Stromal cell of bone marrow (primary cell): ENCODE measurements at regions not wholly inside any gene's neighbourhood (a gene's known extent, or its start where the extent isn't known, plus 50 kb on each side); places are given as distances from the start of the nearest gene placed in this dataset.
A peak's percentile ranks its signal among the peaks of the same experiment; 100 is the strongest.

Experiments
- DNase-seq: peaks from one replicate; pipeline ENCODE4 v3.0.0-alpha.2; 2012; ENCODE audit warnings: low read depth

DNA sequence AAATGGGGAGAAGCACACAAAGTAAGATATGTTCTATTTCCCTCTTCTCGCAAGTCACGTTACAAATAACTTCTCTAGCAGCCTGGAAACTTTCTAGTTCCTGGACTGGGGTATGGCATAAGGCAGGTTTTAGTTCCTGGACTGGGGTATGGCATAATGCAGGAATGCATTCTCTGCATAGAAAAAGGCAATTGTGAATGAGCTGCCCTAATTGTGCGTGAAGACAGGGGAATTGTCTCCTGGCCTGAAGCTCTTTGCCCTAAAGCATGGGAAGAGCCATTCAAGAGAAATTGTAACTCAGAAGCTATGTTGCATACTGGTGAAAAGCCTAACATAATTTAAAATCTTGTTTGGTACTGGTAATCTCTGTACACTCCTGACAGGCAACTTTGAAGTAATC, 54.3 kb upstream of the CBLB start:
- no peak for DNase-seq

DNA sequence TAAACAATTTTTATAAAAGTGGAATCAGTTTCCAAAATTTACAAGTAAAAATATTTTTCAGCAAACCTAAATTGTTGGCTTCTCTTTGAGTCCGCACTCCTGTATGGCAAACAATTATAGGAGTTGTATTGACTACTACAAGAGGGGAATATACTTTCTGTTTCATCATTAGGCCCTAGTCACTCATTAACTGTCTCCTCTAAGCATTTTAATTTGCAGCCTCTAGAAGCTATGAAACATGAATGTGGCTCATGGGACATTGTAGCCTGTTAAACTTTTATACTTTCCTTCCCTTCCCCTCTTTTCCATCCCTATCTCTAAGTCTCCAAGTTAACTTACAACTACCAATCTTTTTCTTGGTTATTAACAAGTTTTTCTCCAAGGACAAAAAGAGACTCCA, 58.9 kb upstream of the CBLB start:
- no peak for DNase-seq

DNA sequence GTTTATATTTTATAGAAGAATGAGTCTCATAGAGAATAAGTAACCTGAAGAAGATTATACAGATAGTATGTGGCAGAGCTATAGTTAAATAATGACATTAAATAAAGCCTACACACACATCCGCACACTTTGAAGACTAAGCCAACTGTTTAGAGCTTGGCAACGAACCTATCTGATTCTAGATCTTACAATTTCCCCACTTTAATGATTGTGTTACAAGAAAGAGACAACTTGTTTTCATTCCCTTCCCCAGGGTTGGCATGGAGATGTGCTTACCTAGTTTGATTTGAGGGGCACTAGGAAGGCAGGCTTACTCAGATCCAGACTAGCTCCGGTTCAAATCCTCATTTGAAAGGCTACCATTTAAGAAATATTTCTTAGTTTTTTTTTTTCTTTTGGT, 61.9 kb upstream of the CBLB start:
- no peak for DNase-seq

DNA sequence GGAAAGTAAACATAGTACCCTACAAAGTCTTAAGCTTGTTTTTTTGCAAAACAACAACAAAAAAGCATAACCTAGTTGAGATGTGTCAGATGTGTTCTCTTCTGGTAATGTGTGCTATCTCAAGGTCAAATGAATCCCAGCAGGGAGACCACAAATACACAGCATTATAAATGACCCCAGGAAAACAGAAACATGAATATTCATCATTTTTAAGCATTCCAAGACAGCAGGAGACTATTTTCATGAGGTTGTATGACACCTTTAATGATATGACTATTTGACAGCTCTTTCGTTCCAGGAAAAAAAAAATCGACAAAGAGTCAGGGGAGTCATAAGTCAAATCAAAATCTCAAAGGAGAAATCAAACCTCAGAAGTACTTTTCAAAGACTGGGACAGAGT, 62.7 kb upstream of the CBLB start:
- DNase-seq = no peak

DNA sequence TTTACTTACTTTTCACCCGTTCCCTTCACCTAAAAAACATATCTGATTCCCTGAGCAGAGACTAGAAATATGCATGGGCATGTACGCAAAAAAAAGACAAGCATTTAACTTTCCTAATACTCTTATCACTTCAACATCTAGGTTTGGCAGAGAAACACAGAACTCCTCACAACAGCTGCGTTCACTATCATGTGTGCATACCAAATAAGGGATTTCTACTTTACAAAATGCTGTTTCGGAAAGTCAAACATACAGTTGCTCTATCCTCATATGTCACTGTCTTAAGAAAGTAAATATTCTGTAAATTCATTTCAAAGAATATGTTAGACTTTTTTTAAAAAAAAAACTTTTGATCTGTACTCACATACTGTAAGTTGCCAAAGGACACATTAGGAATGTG, 65.1 kb upstream of the CBLB start:
- DNase-seq = no peak

DNA sequence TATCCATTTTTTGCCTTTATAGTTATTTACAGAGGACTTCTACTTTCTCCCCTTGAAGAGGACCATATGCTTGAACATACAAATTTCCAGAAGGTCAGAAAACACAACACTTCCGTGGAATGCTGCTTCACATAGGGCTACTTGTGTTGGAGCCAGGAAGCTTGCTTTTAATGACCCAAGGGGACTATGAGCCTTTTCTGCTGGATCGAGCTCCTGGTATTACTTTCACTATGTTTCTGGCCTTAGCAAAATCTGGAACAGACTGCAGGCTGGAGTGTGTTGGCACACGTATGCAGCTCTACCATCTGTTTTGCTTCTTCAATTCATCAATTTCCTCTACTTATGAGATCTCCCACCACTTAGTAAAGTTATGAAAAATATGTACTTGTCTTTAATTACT, 69.3 kb upstream of the CBLB start:
- peak; percentile 82 for DNase-seq

DNA sequence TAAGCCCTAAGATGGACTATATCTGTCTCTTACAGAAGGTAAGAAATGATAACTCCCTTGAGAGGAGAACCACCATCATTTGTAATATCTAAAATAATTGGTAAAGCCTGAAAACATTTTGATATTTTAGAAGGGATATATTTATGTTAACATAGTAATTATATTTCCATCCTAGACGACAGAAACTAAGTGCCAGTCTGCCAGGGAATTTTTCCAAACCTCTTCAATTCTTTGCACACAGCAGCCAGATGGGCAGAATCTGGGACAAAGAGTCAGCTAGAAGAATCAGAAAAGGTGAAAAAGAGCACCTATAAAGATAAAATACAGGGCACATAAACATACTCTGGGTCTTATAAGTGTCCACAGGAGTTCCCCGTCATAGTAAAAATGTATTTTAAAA, 70.0 kb upstream of the CBLB start:
- DNase-seq = no peak

DNA sequence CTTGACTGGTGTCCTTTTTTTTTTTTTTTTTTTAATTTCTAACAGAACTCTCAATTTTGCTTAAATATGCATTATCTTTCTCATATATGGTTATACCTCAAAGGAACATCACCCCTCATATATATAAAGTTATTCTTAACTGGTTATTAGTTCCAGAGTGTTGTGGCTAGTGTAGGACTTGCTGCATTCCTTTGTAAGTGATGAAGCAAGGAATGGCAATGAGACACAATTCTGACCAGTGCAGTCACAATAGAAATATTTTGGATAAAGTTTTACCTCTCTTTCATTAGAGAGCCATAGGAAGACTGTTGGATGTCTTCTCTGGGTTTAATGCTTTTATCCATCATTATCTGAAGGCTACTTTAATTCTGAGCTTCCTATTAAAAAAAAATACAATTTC, 75.5 kb upstream of the CBLB start:
- DNase-seq = no peak

DNA sequence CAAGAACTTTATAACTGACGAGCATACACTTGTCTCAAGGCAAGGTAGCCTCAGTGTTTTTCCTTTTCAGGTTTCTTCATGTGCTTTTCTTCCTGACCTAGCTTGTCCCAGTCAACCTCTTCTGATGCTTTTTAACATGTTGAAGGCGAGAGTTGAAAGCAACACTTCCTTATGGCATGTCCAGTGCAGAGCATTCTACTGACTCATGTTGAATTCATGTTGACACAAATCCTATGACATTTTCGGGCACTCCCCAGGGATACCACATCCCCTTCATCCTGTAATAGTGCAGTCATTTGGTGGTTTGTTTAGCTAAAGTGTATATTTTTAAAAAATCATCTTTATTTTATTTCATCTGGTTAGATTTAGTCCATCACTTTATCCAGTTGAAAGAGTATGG, 75.9 kb upstream of the CBLB start:
- DNase-seq = peak; percentile 49

DNA sequence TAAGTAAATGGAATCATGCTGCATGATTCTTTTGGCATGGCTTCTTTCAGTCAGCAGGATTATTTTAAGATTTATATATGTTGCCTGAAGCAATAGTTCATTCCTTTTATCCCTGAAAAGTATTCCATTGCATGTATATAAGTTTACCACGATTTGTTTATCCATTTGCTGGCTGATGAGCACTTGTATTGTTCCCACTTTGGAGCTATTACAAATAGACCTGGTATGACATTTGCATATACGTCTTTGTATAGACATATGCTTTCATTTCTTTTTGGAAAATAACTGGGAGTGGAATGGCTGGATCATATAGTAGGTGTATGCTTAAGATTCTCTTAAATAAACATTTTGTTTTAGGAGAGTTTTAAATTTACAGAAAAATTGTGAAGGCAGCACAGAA, 79.3 kb upstream of the CBLB start:
- no peak for DNase-seq

DNA sequence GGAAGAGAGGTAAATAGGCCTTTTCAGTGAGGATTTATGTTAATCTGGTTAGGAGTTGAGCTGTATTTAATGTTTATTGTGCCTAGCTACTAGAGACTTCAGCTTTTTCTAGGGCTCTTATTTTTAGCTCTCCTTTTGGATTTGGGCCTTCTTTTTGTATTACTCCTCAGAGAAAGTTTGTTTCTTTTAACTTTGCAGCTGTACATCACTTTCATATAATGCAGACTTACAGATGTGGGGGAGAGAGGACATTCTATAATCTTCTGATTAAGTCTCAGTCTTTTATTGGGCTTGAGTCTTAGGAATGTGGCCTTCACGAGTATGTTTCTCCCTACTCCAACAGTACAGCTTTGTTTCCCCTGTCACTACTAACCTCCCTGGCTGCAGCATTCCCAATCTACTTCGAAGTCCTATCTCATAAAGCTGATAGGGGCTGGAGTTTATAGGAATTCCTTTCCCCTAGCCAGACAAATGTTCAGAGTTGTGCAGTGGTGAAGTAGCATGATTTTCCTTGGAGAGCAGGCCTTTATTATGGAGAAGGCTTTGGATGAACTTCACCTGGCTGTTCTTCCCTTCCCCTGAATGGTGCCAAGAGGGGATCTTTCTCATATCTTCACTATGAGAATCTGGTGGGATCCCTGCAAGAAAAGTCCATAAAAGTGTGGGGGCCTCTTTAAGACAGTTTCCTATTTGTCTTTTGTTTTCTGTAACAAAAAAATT, 82.2 kb upstream of the CBLB start:
- DNase-seq = no peak

DNA sequence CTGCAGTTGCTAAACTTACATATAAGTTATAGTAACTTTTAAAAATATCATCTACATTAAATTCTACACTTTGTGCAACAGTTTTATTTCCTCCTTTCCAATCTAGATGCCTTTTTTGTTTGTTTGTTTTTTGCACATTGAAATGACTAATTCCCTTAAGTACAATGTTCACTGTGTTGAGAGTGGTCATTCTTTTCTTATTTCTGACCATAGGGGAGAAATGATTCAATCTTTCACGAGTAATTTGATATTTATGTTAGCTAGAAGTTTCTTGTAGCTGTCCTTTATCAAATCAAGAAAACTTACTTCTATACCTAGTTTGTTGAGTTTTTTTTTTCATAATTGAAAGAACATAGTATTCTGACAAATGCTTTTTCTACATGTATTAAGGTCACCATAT, 85.0 kb upstream of the CBLB start:
- DNase-seq = no peak

DNA sequence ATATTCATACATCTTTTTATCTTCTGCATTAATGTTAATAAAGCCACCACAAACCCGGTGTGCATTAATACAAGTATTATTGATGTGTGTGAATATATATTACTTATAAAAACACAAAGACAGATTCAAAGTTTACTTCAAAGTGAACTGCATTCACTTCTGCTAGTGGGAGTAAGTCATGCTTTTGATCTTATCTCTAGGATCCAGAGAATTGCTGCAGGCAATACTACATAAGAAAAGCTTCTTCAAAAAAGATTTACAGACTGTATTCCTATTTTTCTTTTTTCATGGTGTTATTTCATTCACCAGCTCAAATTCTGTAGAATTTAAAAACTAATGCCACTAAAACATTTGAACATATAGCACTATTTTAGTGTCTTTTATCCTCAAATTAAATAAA, 87.5 kb upstream of the CBLB start:
- DNase-seq = no peak

DNA sequence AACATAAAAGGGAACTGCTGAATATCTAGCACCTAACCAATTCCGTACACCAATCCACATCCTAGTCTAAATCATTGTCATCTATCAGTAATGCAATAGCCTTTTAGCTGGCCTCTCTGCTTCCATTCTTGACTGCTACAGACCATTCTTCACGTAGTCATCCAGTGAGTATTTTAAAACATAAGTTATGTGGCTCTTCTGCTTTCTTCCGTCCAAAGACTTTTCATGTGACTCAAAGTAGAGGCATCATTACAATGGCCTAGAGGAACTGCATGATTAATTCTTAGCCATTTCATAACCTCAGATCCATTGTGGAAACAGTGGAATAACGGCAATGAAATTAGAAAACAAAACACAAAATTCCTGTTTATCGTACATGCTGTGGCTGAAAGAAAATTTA, 88.9 kb upstream of the CBLB start:
- DNase-seq = peak; percentile 73

DNA sequence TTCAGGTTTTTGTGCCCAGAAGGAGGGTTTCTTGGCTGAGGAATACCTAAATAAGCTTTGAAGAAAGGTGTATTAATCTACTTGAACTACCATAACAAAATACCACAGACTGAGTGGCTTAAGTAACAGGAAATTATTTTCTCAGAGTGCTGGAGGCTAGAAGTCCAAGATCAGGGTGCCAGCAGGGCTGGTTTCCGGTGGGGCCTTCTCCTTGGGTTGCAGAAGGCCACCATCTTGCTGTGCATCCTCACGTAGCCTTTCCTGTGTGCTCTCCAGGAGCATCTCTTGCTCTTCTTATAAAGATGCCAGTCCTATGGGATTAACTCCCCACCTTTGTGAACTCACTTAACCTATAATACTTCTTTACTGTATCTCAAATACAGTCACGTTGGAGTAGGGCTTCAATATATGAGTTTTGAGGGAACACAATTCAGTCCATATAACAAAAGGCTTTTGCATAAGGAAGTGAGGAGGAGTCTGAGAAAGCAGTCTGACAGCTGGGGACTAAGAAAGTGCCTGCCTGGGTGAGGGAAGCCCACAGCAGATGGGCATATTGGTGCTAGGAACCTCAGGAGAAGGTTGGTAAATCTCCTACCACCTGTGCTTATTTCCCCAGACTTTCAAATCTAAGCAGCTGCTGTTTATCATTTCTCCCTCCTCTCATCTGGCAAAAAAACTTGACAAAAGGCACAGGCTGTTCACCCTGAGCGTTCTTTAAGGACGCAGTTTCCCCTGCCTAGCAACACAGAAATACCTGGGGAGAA, 89.6 kb upstream of the CBLB start:
- no peak for DNase-seq

DNA sequence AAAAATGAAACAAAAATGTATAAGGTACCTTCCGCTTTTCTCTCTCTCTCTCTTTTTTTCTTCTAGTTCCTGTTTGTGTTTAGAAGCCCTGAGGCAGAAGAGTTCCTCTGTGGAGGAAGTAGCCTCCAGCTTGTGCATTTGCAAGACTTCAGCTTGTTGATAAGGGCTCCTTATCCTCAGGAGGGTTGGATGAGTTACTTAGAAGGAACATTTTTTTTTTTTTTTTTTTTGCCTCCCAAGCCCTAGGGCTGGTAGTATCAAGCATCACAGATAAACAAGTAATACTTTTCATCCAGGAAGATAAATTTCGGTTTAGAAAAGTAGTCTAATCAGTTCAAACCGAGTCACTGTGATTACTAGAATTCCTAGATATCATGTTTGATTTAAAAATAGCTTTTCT, 91.0 kb upstream of the CBLB start:
- DNase-seq = no peak

DNA sequence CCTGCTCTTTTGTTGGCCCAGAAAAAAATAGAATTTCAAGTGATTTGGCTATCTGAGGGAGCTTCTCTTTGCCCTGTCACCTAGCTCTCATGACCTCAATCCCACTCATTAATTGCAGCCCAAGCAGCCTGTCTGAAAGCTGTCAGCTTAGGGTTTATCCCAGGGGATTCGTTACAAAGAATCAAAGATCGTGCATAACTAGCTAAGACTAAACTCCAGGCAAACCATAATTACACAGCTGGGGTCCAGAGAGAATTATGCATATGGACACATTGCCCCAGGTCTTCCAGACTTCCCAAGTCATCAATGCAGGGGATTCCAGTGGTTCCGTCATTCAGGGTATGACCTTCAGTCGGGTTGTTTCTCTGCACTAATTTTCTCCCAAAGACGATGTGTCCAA, 91.6 kb upstream of the CBLB start:
- DNase-seq = no peak

DNA sequence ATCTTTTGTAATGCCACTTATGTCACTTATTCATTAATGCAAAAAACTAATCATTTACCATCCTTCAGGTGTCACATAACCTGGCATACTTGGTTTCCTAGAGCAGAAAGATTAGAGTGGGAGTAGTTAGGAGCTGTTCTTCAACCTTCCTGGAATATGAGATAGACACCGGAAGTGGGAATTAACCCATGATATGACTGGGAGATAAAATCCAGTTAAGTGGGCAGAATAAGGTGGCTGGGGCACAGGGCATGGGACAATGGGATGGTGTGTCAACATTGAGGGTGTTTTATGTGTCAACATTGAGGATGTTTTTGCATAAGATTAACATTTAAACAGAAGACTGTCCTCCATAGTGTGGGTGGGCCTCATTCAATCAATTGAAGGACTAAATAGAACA, 94.3 kb upstream of the CBLB start:
- no peak for DNase-seq

DNA sequence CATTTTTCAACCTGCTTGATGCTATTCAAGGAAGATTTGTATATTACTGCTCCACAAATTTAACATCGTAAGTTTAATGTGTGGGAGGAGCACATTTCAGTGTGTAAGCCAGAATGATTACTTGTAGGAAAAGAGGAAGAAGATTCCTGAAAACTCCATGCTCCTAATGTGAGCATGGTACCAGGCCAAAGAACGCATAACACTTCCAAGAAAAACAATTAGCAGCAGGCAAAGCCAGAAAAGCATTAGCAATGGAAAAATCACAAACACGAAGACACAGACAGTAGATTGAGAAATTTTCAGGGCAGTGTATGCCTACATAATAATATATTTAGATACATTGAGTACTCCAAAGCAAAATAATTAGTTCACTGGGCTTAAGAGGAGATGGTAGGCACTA, 96.6 kb upstream of the CBLB start:
- peak; percentile 88 for DNase-seq

DNA sequence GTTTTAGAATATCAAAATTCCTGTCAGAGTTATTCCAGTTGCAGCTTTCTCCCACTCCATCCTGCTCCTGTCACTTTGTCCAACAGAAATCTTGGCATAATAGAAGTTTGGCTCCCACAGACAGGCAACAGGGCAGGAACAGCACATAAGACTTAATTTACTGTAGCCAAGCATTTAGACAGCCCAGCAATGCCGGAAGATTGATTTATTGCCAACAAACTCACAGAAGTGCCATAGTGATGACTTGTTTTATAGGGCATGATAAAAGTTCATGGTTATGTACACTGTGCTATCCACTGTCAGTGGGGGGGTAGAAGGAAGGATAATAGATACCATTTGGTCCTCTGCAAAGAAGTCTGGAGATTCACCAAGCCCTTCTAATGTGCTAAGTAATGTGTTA, 98.3 kb upstream of the CBLB start:
- peak; percentile 41 for DNase-seq

DNA sequence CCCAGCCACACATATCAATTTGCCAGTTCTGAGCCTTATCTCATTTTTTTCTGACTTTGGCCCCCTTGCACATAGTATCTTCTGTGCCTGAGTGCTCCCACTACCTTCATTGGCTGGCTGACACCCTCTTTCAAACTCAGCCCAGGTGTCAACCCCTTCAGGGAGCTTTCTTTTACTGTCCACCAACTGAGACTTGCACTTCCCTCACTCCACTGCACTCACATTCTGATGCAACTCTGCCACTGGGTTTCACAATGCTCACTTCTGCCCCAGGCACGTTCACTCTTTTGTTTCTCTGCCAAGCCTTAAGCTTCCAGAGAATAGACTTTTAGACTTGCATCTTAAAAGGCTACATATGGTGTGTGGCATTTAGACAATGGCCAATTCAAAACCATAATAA, 101.5 kb upstream of the CBLB start:
- DNase-seq = peak; percentile 54

DNA sequence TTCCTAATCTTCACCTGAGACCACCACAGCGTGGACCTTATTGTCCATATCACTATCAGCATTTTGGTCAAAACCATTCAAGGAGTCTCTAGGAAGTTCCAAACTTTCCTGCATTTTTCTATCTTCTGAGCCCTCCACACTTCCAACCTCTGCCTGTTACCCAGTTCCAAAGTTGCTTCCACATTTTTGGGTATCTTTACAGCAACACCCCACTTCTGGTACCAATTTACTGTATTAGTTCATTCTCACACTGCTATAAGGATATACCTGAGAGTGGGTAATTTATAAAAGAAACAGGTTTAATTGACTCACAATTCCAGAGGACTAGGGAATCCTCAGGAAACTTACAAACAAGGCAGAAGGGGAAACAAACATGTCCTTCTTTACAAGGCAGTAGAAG, 103.3 kb upstream of the CBLB start:
- no peak for DNase-seq

DNA sequence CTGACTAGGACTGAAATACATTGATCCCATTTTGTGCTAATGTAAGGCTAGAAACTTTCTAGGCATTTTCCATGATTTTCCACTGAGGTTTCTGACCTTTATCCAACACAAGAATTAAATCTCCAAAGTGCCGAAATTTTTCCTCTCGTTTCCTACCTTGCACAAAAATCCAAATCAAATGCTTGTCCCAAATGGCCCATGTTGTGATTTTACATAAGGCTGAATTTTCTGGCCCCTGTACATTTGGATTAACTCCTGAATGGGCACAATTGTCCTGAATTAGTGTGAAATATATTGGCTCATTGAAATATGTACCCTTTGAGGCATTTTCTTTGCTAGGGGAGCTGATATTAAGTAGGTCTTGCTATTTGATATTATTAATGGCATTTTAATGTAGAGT, 105.6 kb upstream of the CBLB start:
- DNase-seq = no peak

DNA sequence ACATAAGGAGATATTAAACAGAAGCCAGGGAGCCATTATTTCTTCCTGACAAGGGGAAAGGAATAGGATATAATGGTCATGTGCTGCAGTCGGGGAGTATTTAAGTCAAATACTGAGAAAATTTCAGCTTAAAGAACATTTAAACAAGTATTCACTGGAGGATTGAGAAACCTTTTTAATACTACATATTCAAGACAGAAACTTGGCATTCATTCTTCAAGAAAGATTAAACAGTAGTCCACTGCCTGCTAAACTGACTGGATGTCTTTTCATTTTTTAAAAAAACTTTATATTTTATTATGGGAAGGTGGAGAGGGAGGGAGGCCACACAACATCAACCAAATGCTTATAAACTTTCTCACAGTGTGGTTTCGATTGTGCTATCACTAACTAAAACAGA, 107.4 kb upstream of the CBLB start:
- DNase-seq = no peak
